H9 (cell line): ENCODE measurements at regions not wholly inside any gene's neighbourhood (a gene's known extent, or its start where the extent isn't known, plus 50 kb on each side); places are given as distances from the start of the nearest gene placed in this dataset.

Experiments
- DNase-seq: peaks from one replicate; pipeline ENCODE4 v3.0.0-alpha.2; 2017
- H2AFZ ChIP-seq: one replicate; pipeline ENCODE4 v1.6.1; 2013; ENCODE audit warnings: mild to moderate bottlenecking, low read length, control low read depth, moderate library complexity
- H2AK5ac ChIP-seq: 2 replicates; pipeline ENCODE4 v1.6.1; 2013; ENCODE audit warnings: low read length, control low read depth, mixed read lengths; ENCODE audit not compliant: insufficient read length
- H2BK120ac ChIP-seq: one replicate; pipeline ENCODE4 v1.6.1; 2013; ENCODE audit warnings: low read depth, mild to moderate bottlenecking, low read length, control low read depth, inconsistent platforms; ENCODE audit not compliant: poor library complexity, severe bottlenecking
- H2BK12ac ChIP-seq: 2 replicates; pipeline ENCODE4 v1.6.1; 2013; ENCODE audit warnings: low read length, control low read depth, mixed read lengths, low read depth; ENCODE audit not compliant: insufficient read length
- H2BK15ac ChIP-seq: 2 replicates; pipeline ENCODE4 v1.6.1; 2013; ENCODE audit warnings: low read depth, low read length, control low read depth
- H2BK20ac ChIP-seq: one replicate; pipeline ENCODE4 v1.6.1; 2013; ENCODE audit warnings: low read depth, mild to moderate bottlenecking, low read length, control low read depth, inconsistent platforms; ENCODE audit not compliant: poor library complexity, severe bottlenecking
- H2BK5ac ChIP-seq: 2 replicates; pipeline ENCODE4 v1.6.1; 2013; ENCODE audit warnings: low read length, control low read depth, mixed read lengths; ENCODE audit not compliant: insufficient read length
- H3K14ac ChIP-seq: 2 replicates; pipeline ENCODE4 v1.6.1; 2013; ENCODE audit warnings: low read length, control low read depth; ENCODE audit not compliant: insufficient read depth
- H3K18ac ChIP-seq: 2 replicates; pipeline ENCODE4 v1.6.1; 2013; ENCODE audit warnings: low read depth, mild to moderate bottlenecking, mixed read lengths, low read length, control low read depth; ENCODE audit not compliant: insufficient read length
- H3K23ac ChIP-seq: 2 replicates; pipeline ENCODE4 v1.6.1; 2013; ENCODE audit warnings: low read length, control low read depth, mixed read lengths, low read depth; ENCODE audit not compliant: insufficient read length
- H3K23me2 ChIP-seq: 2 replicates; pipeline ENCODE4 v1.6.1; 2013; ENCODE audit warnings: low read depth, mild to moderate bottlenecking, mixed read lengths, low read length, control low read depth; ENCODE audit not compliant: insufficient read length, poor library complexity, severe bottlenecking
- H3K27ac ChIP-seq: 2 replicates; pipeline ENCODE4 v1.5.1; 2013; ENCODE audit warnings: low read length, control low read depth, mixed read lengths, low read depth; ENCODE audit not compliant: insufficient read length
- H3K27me3 ChIP-seq: 2 replicates; pipeline ENCODE4 v1.6.1; 2013; ENCODE audit warnings: low read length, control low read depth, inconsistent platforms; ENCODE audit not compliant: insufficient read depth
- H3K4ac ChIP-seq: 2 replicates; pipeline ENCODE4 v1.6.1; 2013; ENCODE audit warnings: low read depth, mild to moderate bottlenecking, control low read depth, inconsistent platforms, low read length, moderate library complexity
- H3K4me1 ChIP-seq: 2 replicates; pipeline ENCODE4 v1.6.1; 2013; ENCODE audit warnings: low read length, control low read depth, inconsistent platforms; ENCODE audit not compliant: insufficient read depth
- H3K4me2 ChIP-seq: 2 replicates; pipeline ENCODE4 v1.6.1; 2013; ENCODE audit warnings: low read length, control low read depth, mixed read lengths; ENCODE audit not compliant: insufficient read length, insufficient read depth
- H3K56ac ChIP-seq: 2 replicates; pipeline ENCODE4 v1.6.1; 2013; ENCODE audit warnings: low read depth, mild to moderate bottlenecking, mixed read lengths, low read length, control low read depth; ENCODE audit not compliant: insufficient read length
- H3K79me1 ChIP-seq: 2 replicates; pipeline ENCODE4 v1.6.1; 2013; ENCODE audit warnings: low read depth, mild to moderate bottlenecking, moderate library complexity, low read length, control low read depth, inconsistent platforms; ENCODE audit not compliant: insufficient read depth, poor library complexity, severe bottlenecking
- H3K79me2 ChIP-seq: 2 replicates; pipeline ENCODE4 v1.6.1; 2013; ENCODE audit warnings: low read length, control low read depth, inconsistent platforms; ENCODE audit not compliant: insufficient read depth
- H3K9ac ChIP-seq: 2 replicates; pipeline ENCODE4 v1.6.1; 2013; ENCODE audit warnings: low read length, control low read depth, mixed read lengths; ENCODE audit not compliant: insufficient read length; ENCODE audit errors: extremely low read depth
- H3K9me3 ChIP-seq: one replicate; pipeline ENCODE4 v1.6.1; 2013; ENCODE audit warnings: low read depth, low read length, inconsistent platforms; ENCODE audit not compliant: control insufficient read depth
- H3T11ph ChIP-seq: one replicate; pipeline ENCODE4 v1.6.1; 2013; ENCODE audit warnings: mild to moderate bottlenecking, low read length, control low read depth, inconsistent platforms
- H4K20me1 ChIP-seq: one replicate; pipeline ENCODE4 v1.6.1; 2013; ENCODE audit not compliant: control insufficient read depth, insufficient read length, insufficient read depth
- H4K5ac ChIP-seq: 2 replicates; pipeline ENCODE4 v1.6.1; 2013; ENCODE audit warnings: low read depth, mild to moderate bottlenecking, mixed read lengths, low read length, control low read depth; ENCODE audit not compliant: insufficient read length
- H4K8ac ChIP-seq: replicated peaks from 2 replicates; pipeline ENCODE4 v1.6.1; 2013; ENCODE audit warnings: low read length, control low read depth, mixed read lengths, low read depth; ENCODE audit not compliant: insufficient read length
- H4K91ac ChIP-seq: 2 replicates; pipeline ENCODE4 v1.6.1; 2013; ENCODE audit warnings: low read depth, mild to moderate bottlenecking, moderate library complexity, mixed read lengths, low read length, control low read depth; ENCODE audit not compliant: insufficient read length
- H3K27ac Mint-ChIP-seq, 3 experiments: 2 replicates in 2 of 3; 3 replicates in 1 of 3; pipeline ENCODE4 v1.8.0; 2020 to 2021; ENCODE audit warnings: mixed read lengths in 3 of 3, mild to moderate bottlenecking in 1 of 3, moderate library complexity in 1 of 3
- H3K27me3 Mint-ChIP-seq: 2 replicates; pipeline ENCODE4 v1.8.0; 2021; ENCODE audit warnings: low read depth, mild to moderate bottlenecking, moderate library complexity, mixed read lengths
- H3K36me3 Mint-ChIP-seq, 3 experiments: 2 replicates in 2 of 3; 3 replicates in 1 of 3; pipeline ENCODE4 v1.8.0; 2020 to 2021; ENCODE audit warnings: low read depth in 3 of 3, mixed read lengths in 3 of 3; ENCODE audit not compliant: insufficient read depth in 1 of 3
- H3K4me1 Mint-ChIP-seq, 2 experiments: 2 replicates each; pipeline ENCODE4 v1.8.0; 2020; ENCODE audit warnings: mixed read lengths in 2 of 2
- H3K4me3 Mint-ChIP-seq, 2 experiments: 2 replicates in 1 of 2; 3 replicates in 1 of 2; pipeline ENCODE4 v1.8.0; 2020 to 2021; ENCODE audit warnings: mild to moderate bottlenecking in 2 of 2, mixed read lengths in 2 of 2, moderate library complexity in 1 of 2
- H3K9me3 Mint-ChIP-seq, 2 experiments: 2 replicates in 1 of 2; 3 replicates in 1 of 2; pipeline ENCODE4 v1.8.0; 2020; ENCODE audit warnings: mild to moderate bottlenecking in 2 of 2, mixed read lengths in 2 of 2, moderate library complexity in 1 of 2
- WGBS: extraction: QIAGEN DNeasy Blood & Tissue Kit; methylation state at CpG from one replicate; pipeline ENCODE4 v1.1.7; 2013; ENCODE audit warnings: missing lambda C conversion rate, low lambda C conversion rate, mixed read lengths; ENCODE audit not compliant: insufficient read length; ENCODE audit errors: extremely low coverage; 5-methylcytosine and 5-hydroxymethylcytosine counted together
- TF ChIP-seq, protein P1 (sequence below): fragments of 200-600 bp; sonication (generic); conservative IDR thresholded peaks from 3 replicates; pipeline ENCODE4 v1.8.0; 2021; ENCODE audit warnings: antibody characterized with exemption, mild to moderate bottlenecking

DNA sequence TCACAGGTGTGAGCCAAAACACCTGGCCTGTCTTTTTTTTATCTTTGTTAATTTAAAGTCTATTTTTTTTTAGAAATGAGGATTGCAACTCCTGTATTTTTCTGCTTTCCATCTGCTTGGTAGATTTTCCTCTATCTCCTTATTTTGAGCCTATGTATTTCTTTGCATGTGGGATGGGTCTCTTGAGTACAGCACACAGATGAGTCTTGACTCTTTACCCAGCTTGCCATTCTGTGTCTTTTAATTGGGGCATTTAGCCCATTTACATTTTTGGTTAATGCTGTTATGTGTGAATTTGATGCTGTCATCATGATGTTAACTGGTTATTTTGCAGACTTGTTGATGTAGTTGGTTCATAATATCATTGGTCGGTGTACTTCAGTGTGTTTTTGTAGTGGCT lies 317.4 kb downstream of the IPO8 start:
- peaks cover 2 to 13% (median 3%) of the 10 kb centered on the region in 3 experiments; a peak in 4 of 7 replicates for H3K36me3 Mint-ChIP-seq

More for the DNA sequence above, 317.4 kb downstream of the IPO8 start:
- no peak overlapping the region for H3K56ac ChIP-seq
- H2AK5ac ChIP-seq = no peak overlapping the region
- H2BK20ac ChIP-seq = no peak overlapping the region
- no peaks in the 10 kb centered on the region for H3K79me2 ChIP-seq
- H3K4me2 ChIP-seq = no peak overlapping the region
- H3K23me2 ChIP-seq = no peaks in the 10 kb centered on the region
- H4K5ac ChIP-seq = no peak overlapping the region
- H4K20me1 ChIP-seq = no peaks in the 10 kb centered on the region
- no peak overlapping the region for H2BK15ac ChIP-seq
- TF ChIP-seq, protein P1, sequence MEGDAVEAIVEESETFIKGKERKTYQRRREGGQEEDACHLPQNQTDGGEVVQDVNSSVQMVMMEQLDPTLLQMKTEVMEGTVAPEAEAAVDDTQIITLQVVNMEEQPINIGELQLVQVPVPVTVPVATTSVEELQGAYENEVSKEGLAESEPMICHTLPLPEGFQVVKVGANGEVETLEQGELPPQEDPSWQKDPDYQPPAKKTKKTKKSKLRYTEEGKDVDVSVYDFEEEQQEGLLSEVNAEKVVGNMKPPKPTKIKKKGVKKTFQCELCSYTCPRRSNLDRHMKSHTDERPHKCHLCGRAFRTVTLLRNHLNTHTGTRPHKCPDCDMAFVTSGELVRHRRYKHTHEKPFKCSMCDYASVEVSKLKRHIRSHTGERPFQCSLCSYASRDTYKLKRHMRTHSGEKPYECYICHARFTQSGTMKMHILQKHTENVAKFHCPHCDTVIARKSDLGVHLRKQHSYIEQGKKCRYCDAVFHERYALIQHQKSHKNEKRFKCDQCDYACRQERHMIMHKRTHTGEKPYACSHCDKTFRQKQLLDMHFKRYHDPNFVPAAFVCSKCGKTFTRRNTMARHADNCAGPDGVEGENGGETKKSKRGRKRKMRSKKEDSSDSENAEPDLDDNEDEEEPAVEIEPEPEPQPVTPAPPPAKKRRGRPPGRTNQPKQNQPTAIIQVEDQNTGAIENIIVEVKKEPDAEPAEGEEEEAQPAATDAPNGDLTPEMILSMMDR = no peak
- H2BK12ac ChIP-seq = no peak overlapping the region
- DNase-seq = no peak
- no peak overlapping the region for H3K4ac ChIP-seq
- no peaks in the 10 kb centered on the region for H3K4me1 ChIP-seq
- H3T11ph ChIP-seq = no peak overlapping the region
- Mint-ChIP-seq H3K9me3 (peaks cover 34 to 51% of the 10 kb centered on the region in 2 experiments), H3K4me3 (no peak overlapping the region), H3K27me3 (no peaks in the 10 kb centered on the region), H3K4me1 (no peaks in the 10 kb centered on the region), H3K27ac (no peak overlapping the region)
- H2BK5ac ChIP-seq = no peak overlapping the region
- H2BK120ac ChIP-seq = no peak overlapping the region
- no peak overlapping the region for H3K14ac ChIP-seq
- no peak overlapping the region for H2AFZ ChIP-seq
- no peak overlapping the region for H3K18ac ChIP-seq
- H3K79me1 ChIP-seq = no peaks in the 10 kb centered on the region
- WGBS = no CpG with 5 or more reads among the region's 1 CpG
- no peaks in the 10 kb centered on the region for H3K9me3 ChIP-seq
- H4K91ac ChIP-seq = no peak overlapping the region
- no peak overlapping the region for H3K23ac ChIP-seq
- no peaks in the 10 kb centered on the region for H3K27me3 ChIP-seq
- H3K27ac ChIP-seq = no peak overlapping the region
- H3K9ac ChIP-seq = no peak overlapping the region
- H4K8ac ChIP-seq = no peak overlapping the region
